Stimulated activated CD4-positive, alpha-beta T cell treated with anti-CD3 and anti-CD28 coated beads, Interleukin-12 subunit alpha, Interleukin-12 subunit beta, amount 100 ng/mL, for 4 hours (primary cell): ENCODE measurements at regions not wholly inside any gene's neighbourhood (a gene's known extent, or its start where the extent isn't known, plus 50 kb on each side); places are given as distances from the start of the nearest gene placed in this dataset.

Experiments used
- DNase-seq: peaks from one replicate; pipeline ENCODE4 v3.0.0-alpha.2; 2020

- DNase-seq: no peak
Measured at GRCh38 chr17:77381185-77381700, 240.5 kb downstream of the SEC14L1 start.

GRCh38 chr17:77381731-77382130 is 241.0 kb downstream of the SEC14L1 start:
- DNase-seq: no peak

GRCh38 chr17:77382356-77382911 is 241.7 kb downstream of the SEC14L1 start:
- DNase-seq: no peak

- no peak for DNase-seq
Measured at GRCh38 chr17:77382966-77383612, 242.3 kb downstream of the SEC14L1 start.

GRCh38 chr17:77383613-77384608 is 243.1 kb downstream of the SEC14L1 start:
- no peak for DNase-seq

- no peak for DNase-seq
Measured at GRCh38 chr17:77385750-77386501, 245.2 kb downstream of the SEC14L1 start.

GRCh38 chr17:77386502-77387192 is 245.9 kb downstream of the SEC14L1 start:
- no peak for DNase-seq

GRCh38 chr17:77387891-77388290 is 247.1 kb downstream of the SEC14L1 start:
- DNase-seq: no peak

- no peak for DNase-seq
Measured at GRCh38 chr17:77388384-77389306, 247.9 kb downstream of the SEC14L1 start.

- DNase-seq: no peak
Measured at GRCh38 chr17:77390870-77391269, 250.1 kb downstream of the SEC14L1 start.

GRCh38 chr17:77391668-77392375 is 251.1 kb downstream of the SEC14L1 start:
- no peak for DNase-seq

GRCh38 chr17:77392376-77393273 is 251.9 kb downstream of the SEC14L1 start:
- no peak for DNase-seq

GRCh38 chr17:77393274-77393600 is 252.5 kb downstream of the SEC14L1 start:
- DNase-seq: no peak

GRCh38 chr17:77393867-77394539 is 253.2 kb downstream of the SEC14L1 start:
- DNase-seq: no peak

- no peak for DNase-seq
Measured at GRCh38 chr17:77394540-77395295, 253.9 kb downstream of the SEC14L1 start.

GRCh38 chr17:77395501-77396048 is 254.8 kb downstream of the SEC14L1 start:
- DNase-seq: no peak

GRCh38 chr17:77396610-77397009 is 255.8 kb downstream of the SEC14L1 start:
- no peak for DNase-seq

- DNase-seq: no peak
Measured at GRCh38 chr17:77398274-77398673, 257.5 kb downstream of the SEC14L1 start.
